Endothelial cell (in vitro differentiated cells): ENCODE measurements at regions not wholly inside any gene's neighbourhood (a gene's known extent, or its start where the extent isn't known, plus 50 kb on each side); places are given as distances from the start of the nearest gene placed in this dataset.

Source experiments
- DNase-seq: peaks from one replicate; pipeline ENCODE4 v3.0.0; 2021; ENCODE audit warnings: low spot score
- H3K27ac Mint-ChIP-seq: one replicate; pipeline ENCODE4 v1.8.0; 2021; ENCODE audit warnings: mixed read lengths, inconsistent platforms; ENCODE audit not compliant: unreplicated experiment
- H3K27me3 Mint-ChIP-seq: one replicate; pipeline ENCODE4 v1.8.0; 2021; ENCODE audit warnings: mild to moderate bottlenecking, moderate library complexity, mixed read lengths, inconsistent platforms; ENCODE audit not compliant: unreplicated experiment
- H3K36me3 Mint-ChIP-seq: one replicate; pipeline ENCODE4 v1.8.0; 2021; ENCODE audit warnings: mild to moderate bottlenecking, low read depth, mixed read lengths, inconsistent platforms; ENCODE audit not compliant: unreplicated experiment
- H3K4me1 Mint-ChIP-seq: one replicate; pipeline ENCODE4 v1.8.0; 2021; ENCODE audit warnings: mild to moderate bottlenecking, mixed read lengths, inconsistent platforms; ENCODE audit not compliant: unreplicated experiment
- H3K4me3 Mint-ChIP-seq: one replicate; pipeline ENCODE4 v1.8.0; 2021; ENCODE audit warnings: mild to moderate bottlenecking, mixed read lengths, inconsistent platforms; ENCODE audit not compliant: unreplicated experiment
- H3K9me3 Mint-ChIP-seq: one replicate; pipeline ENCODE4 v1.8.0; 2021; ENCODE audit warnings: mixed read lengths, inconsistent platforms; ENCODE audit not compliant: unreplicated experiment
- CTCF ChIP-seq: fragments of 200-600 bp; sonication (generic); IDR thresholded peaks from one replicate; pipeline ENCODE4 v1.5.0; 2021; ENCODE audit warnings: antibody characterized with exemption; ENCODE audit not compliant: unreplicated experiment

DNA sequence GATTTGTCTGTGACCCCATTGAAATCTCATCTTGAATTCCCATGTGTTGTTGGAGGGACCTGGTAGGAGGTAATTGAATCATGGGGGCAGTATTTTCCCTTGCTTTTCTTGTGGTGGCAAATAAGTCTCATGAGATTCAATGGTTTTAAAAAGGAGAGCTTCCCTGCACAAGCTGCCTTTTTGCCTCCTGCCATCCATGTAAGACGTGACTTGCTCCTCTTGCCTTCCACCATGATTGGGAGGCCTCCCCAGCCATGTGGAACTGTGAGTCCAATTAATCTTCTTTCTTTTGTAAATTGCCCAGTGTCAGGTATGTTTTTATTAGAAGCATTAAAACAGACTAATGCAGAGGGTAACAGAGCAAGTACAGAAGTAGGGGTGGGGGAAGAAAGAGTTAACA is 1097.0 kb upstream of the ADGRB3 start:
- H3K4me1 Mint-ChIP-seq: no peaks in the 10 kb centered on the region

GRCh38 chr6:67535946-67536345 is 1099.1 kb upstream of the ADGRB3 start:
- no peaks in the 10 kb centered on the region for H3K9me3 Mint-ChIP-seq
- H3K27me3 Mint-ChIP-seq: no peaks in the 10 kb centered on the region
- no peaks in the 10 kb centered on the region for H3K4me1 Mint-ChIP-seq
- H3K36me3 Mint-ChIP-seq: no peaks in the 10 kb centered on the region
- no peak for DNase-seq
- no peak overlapping the region for H3K4me3 Mint-ChIP-seq
- no peak for TF ChIP-seq CTCF
- H3K27ac Mint-ChIP-seq: no peak overlapping the region

More for the DNA sequence above, 1097.0 kb upstream of the ADGRB3 start:
- peaks cover 9% of the 10 kb centered on the region for H3K9me3 Mint-ChIP-seq
- TF ChIP-seq CTCF: no peak
- no peaks in the 10 kb centered on the region for H3K27me3 Mint-ChIP-seq
- H3K36me3 Mint-ChIP-seq: no peaks in the 10 kb centered on the region
- H3K4me3 Mint-ChIP-seq: no peak overlapping the region
- H3K27ac Mint-ChIP-seq: no peak overlapping the region
- no peak for DNase-seq

DNA sequence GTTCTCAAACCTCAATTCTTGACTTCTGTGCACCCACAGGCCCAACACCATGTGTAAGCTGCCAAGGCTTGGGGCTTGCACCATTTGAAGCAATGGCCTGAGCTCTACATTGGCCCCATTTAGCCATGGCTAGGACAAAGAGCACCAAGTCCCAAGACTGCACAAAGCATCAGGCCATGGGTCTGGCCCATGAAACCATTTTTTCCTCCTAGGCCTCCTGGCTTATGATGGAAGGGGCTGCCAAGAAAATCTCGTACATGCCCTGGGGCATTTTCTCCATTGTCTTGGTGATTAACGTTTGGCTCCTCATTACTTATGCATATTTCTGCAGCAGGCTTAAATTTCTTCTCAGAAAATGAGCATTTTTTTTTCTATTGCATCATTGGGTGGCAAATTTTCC is 1128.7 kb upstream of the ADGRB3 start:
- Mint-ChIP-seq H3K27ac (no peak overlapping the region), H3K9me3 (no peaks in the 10 kb centered on the region), H3K36me3 (no peaks in the 10 kb centered on the region), H3K4me3 (no peak overlapping the region), H3K27me3 (no peaks in the 10 kb centered on the region), H3K4me1 (no peaks in the 10 kb centered on the region)
- DNase-seq: no peak
- no peak for TF ChIP-seq CTCF

GRCh38 chr6:67501755-67502154 is 1133.3 kb upstream of the ADGRB3 start:
- no peak for TF ChIP-seq CTCF
- DNase-seq: no peak
- Mint-ChIP-seq H3K9me3 (no peaks in the 10 kb centered on the region), H3K4me3 (no peak overlapping the region), H3K27ac (no peak overlapping the region), H3K4me1 (no peaks in the 10 kb centered on the region), H3K27me3 (no peaks in the 10 kb centered on the region), H3K36me3 (no peaks in the 10 kb centered on the region)

DNA sequence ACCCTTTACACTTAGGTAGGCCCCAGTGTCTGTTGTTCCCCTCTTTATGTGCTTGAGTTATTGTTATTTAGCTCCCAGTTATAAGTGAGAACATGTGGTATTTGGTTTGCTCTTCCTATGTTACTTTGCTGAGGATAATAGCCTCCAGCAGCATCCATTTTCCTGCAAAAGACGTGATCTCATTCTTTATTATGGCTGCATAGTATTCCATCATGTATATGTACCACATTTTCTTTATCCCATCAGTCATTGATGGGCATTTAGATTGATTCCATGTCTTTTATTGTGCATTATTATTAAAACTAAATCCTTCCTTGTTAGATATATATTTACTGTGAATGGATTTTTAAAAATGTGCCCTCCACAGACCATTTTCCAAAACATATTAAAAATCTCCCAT is 1137.3 kb upstream of the ADGRB3 start:
- DNase-seq: no peak
- H3K36me3 Mint-ChIP-seq: no peaks in the 10 kb centered on the region
- H3K27me3 Mint-ChIP-seq: no peaks in the 10 kb centered on the region
- no peaks in the 10 kb centered on the region for H3K4me1 Mint-ChIP-seq
- no peaks in the 10 kb centered on the region for H3K9me3 Mint-ChIP-seq
- no peak for TF ChIP-seq CTCF
- H3K4me3 Mint-ChIP-seq: no peak overlapping the region
- H3K27ac Mint-ChIP-seq: no peak overlapping the region
